Left ventricle myocardium inferior (tissue), 1 donor: ENCODE measurements at regions not wholly inside any gene's neighbourhood (a gene's known extent, or its start where the extent isn't known, plus 50 kb on each side); places are given as distances from the start of the nearest gene placed in this dataset.

Experiments used
- DNase-seq: peaks from one replicate; pipeline ENCODE4 v3.0.0-alpha.2; 2020
- H3K27ac ChIP-seq: fragments of 200-600 bp; replicated peaks from 2 replicates; pipeline ENCODE4 v1.8.0; 2021
- H3K27me3 ChIP-seq: fragments of 200-600 bp; 2 replicates; pipeline ENCODE4 v1.8.0; 2021; ENCODE audit warnings: low read depth
- H3K36me3 ChIP-seq: fragments of 200-600 bp; 2 replicates; pipeline ENCODE4 v1.8.0; 2021
- H3K4me1 ChIP-seq: fragments of 200-600 bp; 2 replicates; pipeline ENCODE4 v1.8.0; 2021
- H3K4me3 ChIP-seq: fragments of 200-600 bp; 2 replicates; pipeline ENCODE4 v1.8.0; 2021; ENCODE audit warnings: mild to moderate bottlenecking, moderate library complexity
- H3K9me3 ChIP-seq: fragments of 200-600 bp; replicated peaks from 2 replicates; pipeline ENCODE4 v1.8.0; 2021
- intact Hi-C: fragments of 100-400 bp; cut with micrococcal nuclease; formaldehyde crosslinking; loops from one replicate; pipeline ENCODE4 v1.11.0; 2022
- TF ChIP-seq, protein P1 (sequence below): fragments of 200-600 bp; IDR thresholded peaks from 2 replicates; pipeline ENCODE4 v1.8.0; 2021; ENCODE audit warnings: antibody characterized with exemption, mild to moderate bottlenecking, borderline replicate concordance
- donor health status: DM: no; HTN: yes; CAD: no; lungs with severe emphysema.

DNA sequence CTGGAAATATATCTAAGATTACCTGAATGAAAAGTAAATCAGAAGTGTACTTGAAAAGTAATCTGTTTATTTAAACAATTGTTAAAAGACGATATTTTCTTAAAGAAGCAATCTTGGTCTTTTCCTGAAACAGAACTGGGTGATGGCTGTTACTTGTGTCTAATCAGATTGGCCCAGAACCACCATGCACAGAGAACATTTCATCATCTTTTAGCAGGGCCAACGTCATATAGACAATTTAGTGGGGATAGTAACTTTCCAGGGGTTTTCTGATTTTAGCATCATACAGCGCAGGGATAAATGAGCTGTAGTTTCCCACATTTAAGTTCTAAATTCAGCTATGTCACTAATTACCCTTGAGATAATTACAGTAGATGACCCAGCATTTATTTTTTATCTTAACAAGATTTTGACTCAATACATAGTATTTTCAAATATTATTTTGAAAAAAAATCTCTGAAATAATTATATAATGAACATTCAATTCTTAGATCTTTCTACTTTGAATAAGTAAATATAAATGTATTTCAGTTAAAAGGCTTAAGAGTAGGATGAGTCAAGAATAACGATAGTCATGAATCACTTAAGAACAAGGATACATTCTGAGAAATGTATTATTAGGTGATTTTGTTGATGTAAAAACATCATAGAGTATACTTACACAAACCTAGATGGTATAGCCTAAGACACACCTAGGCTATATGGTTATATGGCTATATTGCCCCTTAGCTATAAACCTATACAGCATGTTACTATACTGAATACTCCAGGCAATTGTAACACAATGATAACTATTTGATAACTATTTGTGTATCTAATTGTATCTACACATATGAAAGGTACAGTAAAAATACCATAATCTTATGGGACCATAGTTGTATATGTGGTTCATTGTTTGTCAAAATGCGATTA is 103.8 kb upstream of the MME start:
- Histone ChIP-seq H3K9me3 (no peaks in the 10 kb centered on the region), H3K4me3 (no peak overlapping the region), H3K27ac (no peak overlapping the region), H3K4me1 (no peaks in the 10 kb centered on the region), H3K27me3 (no peaks in the 10 kb centered on the region), H3K36me3 (no peaks in the 10 kb centered on the region)
- no peak for DNase-seq
- intact Hi-C loops: no loop called here
- TF ChIP-seq, protein P1, sequence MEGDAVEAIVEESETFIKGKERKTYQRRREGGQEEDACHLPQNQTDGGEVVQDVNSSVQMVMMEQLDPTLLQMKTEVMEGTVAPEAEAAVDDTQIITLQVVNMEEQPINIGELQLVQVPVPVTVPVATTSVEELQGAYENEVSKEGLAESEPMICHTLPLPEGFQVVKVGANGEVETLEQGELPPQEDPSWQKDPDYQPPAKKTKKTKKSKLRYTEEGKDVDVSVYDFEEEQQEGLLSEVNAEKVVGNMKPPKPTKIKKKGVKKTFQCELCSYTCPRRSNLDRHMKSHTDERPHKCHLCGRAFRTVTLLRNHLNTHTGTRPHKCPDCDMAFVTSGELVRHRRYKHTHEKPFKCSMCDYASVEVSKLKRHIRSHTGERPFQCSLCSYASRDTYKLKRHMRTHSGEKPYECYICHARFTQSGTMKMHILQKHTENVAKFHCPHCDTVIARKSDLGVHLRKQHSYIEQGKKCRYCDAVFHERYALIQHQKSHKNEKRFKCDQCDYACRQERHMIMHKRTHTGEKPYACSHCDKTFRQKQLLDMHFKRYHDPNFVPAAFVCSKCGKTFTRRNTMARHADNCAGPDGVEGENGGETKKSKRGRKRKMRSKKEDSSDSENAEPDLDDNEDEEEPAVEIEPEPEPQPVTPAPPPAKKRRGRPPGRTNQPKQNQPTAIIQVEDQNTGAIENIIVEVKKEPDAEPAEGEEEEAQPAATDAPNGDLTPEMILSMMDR: no peak

DNA sequence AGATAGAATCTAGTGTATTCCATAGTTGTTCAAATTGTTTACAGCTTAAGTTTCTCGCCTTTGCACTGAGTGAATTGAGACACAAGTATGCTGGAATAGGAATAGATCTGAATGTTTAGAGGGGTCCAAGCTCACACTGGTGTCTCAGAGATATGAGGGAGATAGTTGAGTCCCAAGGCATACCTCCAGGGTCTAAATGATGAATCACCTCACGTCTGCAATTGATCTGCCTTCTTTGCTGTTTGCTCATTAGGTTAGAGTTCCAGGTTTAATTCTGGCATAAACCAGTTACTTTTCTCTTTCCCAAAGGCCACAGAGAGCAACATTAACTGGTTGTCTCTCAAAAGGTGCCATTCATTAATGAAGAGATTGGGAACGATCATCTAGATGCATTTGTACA is 106.3 kb upstream of the MME start:
- no peak overlapping the region for H3K27ac ChIP-seq
- no peaks in the 10 kb centered on the region for H3K9me3 ChIP-seq
- H3K27me3 ChIP-seq: no peaks in the 10 kb centered on the region
- intact Hi-C loops: no loop called here
- no peaks in the 10 kb centered on the region for H3K4me1 ChIP-seq
- no peaks in the 10 kb centered on the region for H3K36me3 ChIP-seq
- TF ChIP-seq, protein P1: no peak
- no peak overlapping the region for H3K4me3 ChIP-seq
- DNase-seq: no peak

GRCh38 chr3:154972951-154973350 is 107.2 kb upstream of the MME start:
- Histone ChIP-seq H3K4me3 (no peak overlapping the region), H3K27me3 (no peaks in the 10 kb centered on the region), H3K27ac (no peak overlapping the region), H3K4me1 (no peaks in the 10 kb centered on the region), H3K9me3 (no peaks in the 10 kb centered on the region), H3K36me3 (no peaks in the 10 kb centered on the region)
- intact Hi-C loops: no loop called here
- DNase-seq: no peak
- TF ChIP-seq, protein P1: no peak

DNA sequence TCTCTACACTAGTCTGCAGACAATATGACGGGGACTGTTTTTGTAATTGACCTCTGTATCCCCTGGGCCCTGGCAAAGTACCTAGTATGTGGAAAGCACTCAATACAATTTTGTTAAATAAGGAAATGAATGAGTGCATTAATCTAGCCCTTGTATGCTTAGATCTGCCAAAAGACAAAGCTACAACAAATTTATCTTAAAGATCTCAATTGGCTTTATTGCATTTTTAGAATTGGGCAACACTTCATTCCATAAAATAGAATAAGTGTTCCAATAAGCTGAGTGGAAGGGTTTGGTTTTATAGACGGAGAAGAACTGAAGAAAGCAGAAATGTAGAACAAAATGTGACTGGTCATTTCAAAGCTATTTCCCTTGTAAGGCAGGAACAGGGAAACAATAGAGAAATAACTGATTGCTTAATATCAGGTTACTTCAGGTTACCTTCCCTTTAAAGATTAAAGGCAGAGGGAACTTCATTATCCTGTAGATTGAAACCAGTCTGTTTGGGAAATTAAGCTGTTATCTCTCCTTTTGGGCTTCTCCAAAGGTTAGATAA is 108.3 kb upstream of the MME start:
- Histone ChIP-seq H3K4me3 (no peak overlapping the region), H3K4me1 (no peaks in the 10 kb centered on the region), H3K27ac (peak overlapping the region; percentile 24), H3K36me3 (no peaks in the 10 kb centered on the region), H3K27me3 (no peaks in the 10 kb centered on the region), H3K9me3 (no peaks in the 10 kb centered on the region)
- intact Hi-C loops: no loop called here
- DNase-seq: no peak
- TF ChIP-seq, protein P1: no peak

- TF ChIP-seq, protein P1: no peak
- Histone ChIP-seq H3K4me1 (no peaks in the 10 kb centered on the region), H3K4me3 (no peak overlapping the region), H3K27ac (peak overlapping the region; percentile 24), H3K36me3 (no peaks in the 10 kb centered on the region), H3K9me3 (no peaks in the 10 kb centered on the region), H3K27me3 (no peaks in the 10 kb centered on the region)
- DNase-seq: no peak
- intact Hi-C loops: no loop called here
Observed at GRCh38 chr3:154971341-154971740, 108.8 kb upstream of the MME start.
